ENCODE measurements at regions not wholly inside any gene's neighbourhood (a gene's known extent, or its start where the extent isn't known, plus 50 kb on each side); places are given as distances from the start of the nearest gene placed in this dataset.
A peak's percentile ranks its signal among the peaks of the same experiment; 100 is the strongest.

DNA sequence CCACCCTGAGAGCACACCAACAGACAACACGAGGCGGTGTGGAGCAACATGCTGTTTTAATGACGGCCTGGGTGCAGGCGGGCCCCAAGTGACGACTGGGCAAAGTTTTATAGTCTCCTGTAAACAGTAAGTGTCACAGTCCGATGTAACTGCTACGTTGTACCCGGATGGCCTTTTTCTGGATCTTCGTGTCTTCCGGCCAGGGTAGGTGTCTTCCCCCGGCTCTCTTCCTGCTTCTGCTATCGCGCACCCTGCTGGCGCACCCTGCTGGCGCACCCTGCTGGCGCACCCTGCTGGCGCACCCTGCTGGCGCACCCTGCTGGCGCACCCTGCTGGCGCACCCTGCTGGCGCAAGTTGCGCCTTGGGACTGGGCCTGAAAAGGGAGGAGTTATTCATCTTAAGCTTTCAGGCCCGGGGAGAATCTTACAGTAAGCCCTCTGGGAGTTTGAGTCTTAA, 143.0 kb upstream of the TARS1 start (continued):
- TF ChIP-seq, protein P1, sequence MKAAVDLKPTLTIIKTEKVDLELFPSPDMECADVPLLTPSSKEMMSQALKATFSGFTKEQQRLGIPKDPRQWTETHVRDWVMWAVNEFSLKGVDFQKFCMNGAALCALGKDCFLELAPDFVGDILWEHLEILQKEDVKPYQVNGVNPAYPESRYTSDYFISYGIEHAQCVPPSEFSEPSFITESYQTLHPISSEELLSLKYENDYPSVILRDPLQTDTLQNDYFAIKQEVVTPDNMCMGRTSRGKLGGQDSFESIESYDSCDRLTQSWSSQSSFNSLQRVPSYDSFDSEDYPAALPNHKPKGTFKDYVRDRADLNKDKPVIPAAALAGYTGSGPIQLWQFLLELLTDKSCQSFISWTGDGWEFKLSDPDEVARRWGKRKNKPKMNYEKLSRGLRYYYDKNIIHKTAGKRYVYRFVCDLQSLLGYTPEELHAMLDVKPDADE (conservative IDR thresholded peaks at IDR 0.05; ENCODE audit: control insufficient read depth, low read depth, low read length), result no peak
- TF ChIP-seq, protein P2, sequence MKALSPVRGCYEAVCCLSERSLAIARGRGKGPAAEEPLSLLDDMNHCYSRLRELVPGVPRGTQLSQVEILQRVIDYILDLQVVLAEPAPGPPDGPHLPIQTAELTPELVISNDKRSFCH (CRISPR knock-in tag; IDR thresholded peaks at IDR 0.05), result no peak
- TF ChIP-seq, protein P2 (tag; IDR thresholded peaks at IDR 0.05), result no peak
- TF ChIP-seq CBX1 (IDR thresholded peaks at IDR 0.05; ENCODE audit: low read depth) (0 out of 2 replicates have a peak, but pooled peaks have one; percentile 45), TEAD1 (CRISPR knock-in tag; IDR thresholded peaks at IDR 0.05) (no peak), CREB1 (IDR thresholded peaks at IDR 0.05) (peak; percentile 72; the same call in 1 of the 2 replicates), CREB1 (CRISPR knock-in tag; IDR thresholded peaks at IDR 0.05) (peak; percentile 88), ETS2 (tag; IDR thresholded peaks at IDR 0.05; ENCODE audit: borderline replicate concordance, poor library complexity, severe bottlenecking) (no peak), SLC30A9 (CRISPR knock-in tag; IDR thresholded peaks at IDR 0.05) (no peak), DIDO1 (tag; IDR thresholded peaks at IDR 0.05; ENCODE audit: low read depth) (no peak), ZNF668 (CRISPR knock-in tag; IDR thresholded peaks at IDR 0.05) (no peak), TAF9B (IDR thresholded peaks at IDR 0.05; ENCODE audit: partially characterized antibody) (no peak), PCBP2 (IDR thresholded peaks at IDR 0.05; ENCODE audit: low read depth, low read length, poor library complexity, severe bottlenecking) (no peak), ZNF695 (CRISPR knock-in tag; IDR thresholded peaks at IDR 0.05) (no peak), KLF16 (IDR thresholded peaks at IDR 0.05) (peak; percentile 20; the same call in 1 of the 2 replicates), CC2D1A (IDR thresholded peaks at IDR 0.05) (peak; percentile 78; the same call in 1 of the 2 replicates), EHMT2 (IDR thresholded peaks at IDR 0.05) (peak; percentile 70; the same call in 1 of the 2 replicates), ZNF184 (CRISPR knock-in tag; IDR thresholded peaks at IDR 0.05) (no peak), ZNF778 (CRISPR knock-in tag; IDR thresholded peaks at IDR 0.05) (no peak)
- TF ChIP-seq, protein P3, sequence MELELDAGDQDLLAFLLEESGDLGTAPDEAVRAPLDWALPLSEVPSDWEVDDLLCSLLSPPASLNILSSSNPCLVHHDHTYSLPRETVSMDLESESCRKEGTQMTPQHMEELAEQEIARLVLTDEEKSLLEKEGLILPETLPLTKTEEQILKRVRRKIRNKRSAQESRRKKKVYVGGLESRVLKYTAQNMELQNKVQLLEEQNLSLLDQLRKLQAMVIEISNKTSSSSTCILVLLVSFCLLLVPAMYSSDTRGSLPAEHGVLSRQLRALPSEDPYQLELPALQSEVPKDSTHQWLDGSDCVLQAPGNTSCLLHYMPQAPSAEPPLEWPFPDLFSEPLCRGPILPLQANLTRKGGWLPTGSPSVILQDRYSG (tag; conservative IDR thresholded peaks at IDR 0.05; ENCODE audit: low read depth), result no peak
- TF ChIP-seq, protein P4, sequence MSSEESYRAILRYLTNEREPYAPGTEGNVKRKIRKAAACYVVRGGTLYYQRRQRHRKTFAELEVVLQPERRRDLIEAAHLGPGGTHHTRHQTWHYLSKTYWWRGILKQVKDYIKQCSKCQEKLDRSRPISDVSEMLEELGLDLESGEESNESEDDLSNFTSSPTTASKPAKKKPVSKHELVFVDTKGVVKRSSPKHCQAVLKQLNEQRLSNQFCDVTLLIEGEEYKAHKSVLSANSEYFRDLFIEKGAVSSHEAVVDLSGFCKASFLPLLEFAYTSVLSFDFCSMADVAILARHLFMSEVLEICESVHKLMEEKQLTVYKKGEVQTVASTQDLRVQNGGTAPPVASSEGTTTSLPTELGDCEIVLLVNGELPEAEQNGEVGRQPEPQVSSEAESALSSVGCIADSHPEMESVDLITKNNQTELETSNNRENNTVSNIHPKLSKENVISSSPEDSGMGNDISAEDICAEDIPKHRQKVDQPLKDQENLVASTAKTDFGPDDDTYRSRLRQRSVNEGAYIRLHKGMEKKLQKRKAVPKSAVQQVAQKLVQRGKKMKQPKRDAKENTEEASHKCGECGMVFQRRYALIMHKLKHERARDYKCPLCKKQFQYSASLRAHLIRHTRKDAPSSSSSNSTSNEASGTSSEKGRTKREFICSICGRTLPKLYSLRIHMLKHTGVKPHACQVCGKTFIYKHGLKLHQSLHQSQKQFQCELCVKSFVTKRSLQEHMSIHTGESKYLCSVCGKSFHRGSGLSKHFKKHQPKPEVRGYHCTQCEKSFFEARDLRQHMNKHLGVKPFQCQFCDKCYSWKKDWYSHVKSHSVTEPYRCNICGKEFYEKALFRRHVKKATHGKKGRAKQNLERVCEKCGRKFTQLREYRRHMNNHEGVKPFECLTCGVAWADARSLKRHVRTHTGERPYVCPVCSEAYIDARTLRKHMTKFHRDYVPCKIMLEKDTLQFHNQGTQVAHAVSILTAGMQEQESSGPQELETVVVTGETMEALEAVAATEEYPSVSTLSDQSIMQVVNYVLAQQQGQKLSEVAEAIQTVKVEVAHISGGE (CRISPR knock-in tag; IDR thresholded peaks at IDR 0.05), result peak in 1 of 3 experiments; percentile 54; a peak in 1 of 6 replicates
- TF ChIP-seq, protein P5, sequence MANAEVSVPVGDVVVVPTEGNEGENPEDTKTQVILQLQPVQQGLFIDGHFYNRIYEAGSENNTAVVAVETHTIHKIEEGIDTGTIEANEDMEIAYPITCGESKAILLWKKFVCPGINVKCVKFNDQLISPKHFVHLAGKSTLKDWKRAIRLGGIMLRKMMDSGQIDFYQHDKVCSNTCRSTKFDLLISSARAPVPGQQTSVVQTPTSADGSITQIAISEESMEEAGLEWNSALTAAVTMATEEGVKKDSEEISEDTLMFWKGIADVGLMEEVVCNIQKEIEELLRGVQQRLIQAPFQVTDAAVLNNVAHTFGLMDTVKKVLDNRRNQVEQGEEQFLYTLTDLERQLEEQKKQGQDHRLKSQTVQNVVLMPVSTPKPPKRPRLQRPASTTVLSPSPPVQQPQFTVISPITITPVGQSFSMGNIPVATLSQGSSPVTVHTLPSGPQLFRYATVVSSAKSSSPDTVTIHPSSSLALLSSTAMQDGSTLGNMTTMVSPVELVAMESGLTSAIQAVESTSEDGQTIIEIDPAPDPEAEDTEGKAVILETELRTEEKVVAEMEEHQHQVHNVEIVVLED (CRISPR knock-in tag; IDR thresholded peaks at IDR 0.05), result no peak
